Skeletal muscle satellite cell (primary cell): ENCODE measurements at regions not wholly inside any gene's neighbourhood (a gene's known extent, or its start where the extent isn't known, plus 50 kb on each side); places are given as distances from the start of the nearest gene placed in this dataset.
A peak's percentile ranks its signal among the peaks of the same experiment; 100 is the strongest.

Experiments used
- H3K27me3 ChIP-seq: 2 replicates; pipeline ENCODE4 v1.7.0; 2013; ENCODE audit warnings: low read length; ENCODE audit not compliant: control insufficient read depth, insufficient read depth
- H3K36me3 ChIP-seq: 2 replicates; pipeline ENCODE4 v1.7.0; 2013; ENCODE audit warnings: mild to moderate bottlenecking, control low read depth, low read length; ENCODE audit not compliant: insufficient read depth
- H3K4me1 ChIP-seq: 2 replicates; pipeline ENCODE4 v1.7.0; 2013; ENCODE audit warnings: low read length; ENCODE audit not compliant: control insufficient read depth, insufficient read depth
- H3K4me2 ChIP-seq: 2 replicates; pipeline ENCODE4 v1.7.0; 2013; ENCODE audit warnings: mild to moderate bottlenecking, low read length
- H3K4me3 ChIP-seq: 2 replicates; pipeline ENCODE4 v1.7.0; 2013; ENCODE audit warnings: low read length
- H3K9ac ChIP-seq: 2 replicates; pipeline ENCODE4 v1.7.0; 2013; ENCODE audit warnings: mild to moderate bottlenecking, low read depth, low read length, moderate library complexity
- H3K9me3 ChIP-seq: replicated peaks from 2 replicates; pipeline ENCODE4 v1.7.0; 2013; ENCODE audit warnings: mild to moderate bottlenecking, control low read depth, low read length

GRCh38 chr17:62880120-62880519 lies 72.0 kb upstream of the MARCHF10 start:
- Histone ChIP-seq H3K9me3 (no peaks in the 10 kb centered on the region), H3K4me1 (peaks cover 25% of the 10 kb centered on the region), H3K4me3 (no peak overlapping the region), H3K9ac (no peak overlapping the region), H3K27me3 (no peaks in the 10 kb centered on the region), H3K36me3 (no peaks in the 10 kb centered on the region), H3K4me2 (no peak overlapping the region)

DNA sequence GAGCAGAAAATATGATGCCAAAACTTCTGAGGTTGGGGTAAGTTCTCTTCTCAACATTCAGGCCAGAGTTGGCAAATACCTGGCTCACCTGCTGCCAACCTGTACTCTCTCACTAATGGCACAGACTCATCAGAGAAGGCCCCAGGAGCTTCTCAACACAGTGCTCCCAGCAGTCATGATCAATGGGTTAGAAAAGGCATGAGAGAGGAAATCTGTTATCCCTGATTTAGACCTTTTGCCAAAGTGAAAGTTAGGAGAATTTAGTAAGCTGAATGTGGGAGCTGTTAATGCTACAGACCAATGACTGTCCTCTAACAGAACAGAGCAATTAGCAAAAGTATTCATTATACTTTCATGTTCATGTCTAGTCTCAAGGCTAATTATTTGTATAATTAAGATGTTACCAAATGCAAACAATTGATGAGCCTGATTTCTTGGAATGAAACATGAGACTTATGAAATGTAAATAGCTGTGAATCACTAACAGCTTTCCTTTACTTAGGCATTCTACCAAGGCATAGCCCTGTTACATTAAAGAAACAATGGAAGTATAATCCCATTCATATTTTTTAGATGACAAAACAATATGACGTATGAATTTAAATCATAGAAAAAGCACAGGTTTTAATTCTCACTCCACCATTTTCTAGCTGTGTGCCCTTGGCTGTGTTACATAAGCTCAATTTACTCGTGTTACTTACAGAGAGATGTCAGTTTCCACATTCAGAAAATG lies 68.7 kb upstream of the MARCHF10 start:
- no peak overlapping the region for H3K4me3 ChIP-seq
- H3K9ac ChIP-seq = peak overlapping the region; percentile 41

GRCh38 chr17:62876063-62876462 lies 67.9 kb upstream of the MARCHF10 start:
- no peaks in the 10 kb centered on the region for H3K9me3 ChIP-seq
- no peak overlapping the region for H3K4me2 ChIP-seq
- no peaks in the 10 kb centered on the region for H3K36me3 ChIP-seq
- H3K4me3 ChIP-seq = no peak overlapping the region
- no peaks in the 10 kb centered on the region for H3K27me3 ChIP-seq
- H3K9ac ChIP-seq = peak overlapping the region; percentile 41
- H3K4me1 ChIP-seq = peaks cover 22% of the 10 kb centered on the region

More for the DNA sequence above, 68.7 kb upstream of the MARCHF10 start:
- Histone ChIP-seq H3K4me1 (peaks cover 22% of the 10 kb centered on the region), H3K27me3 (no peaks in the 10 kb centered on the region), H3K9me3 (no peaks in the 10 kb centered on the region), H3K36me3 (no peaks in the 10 kb centered on the region), H3K4me2 (peak overlapping the region; percentile 67)

DNA sequence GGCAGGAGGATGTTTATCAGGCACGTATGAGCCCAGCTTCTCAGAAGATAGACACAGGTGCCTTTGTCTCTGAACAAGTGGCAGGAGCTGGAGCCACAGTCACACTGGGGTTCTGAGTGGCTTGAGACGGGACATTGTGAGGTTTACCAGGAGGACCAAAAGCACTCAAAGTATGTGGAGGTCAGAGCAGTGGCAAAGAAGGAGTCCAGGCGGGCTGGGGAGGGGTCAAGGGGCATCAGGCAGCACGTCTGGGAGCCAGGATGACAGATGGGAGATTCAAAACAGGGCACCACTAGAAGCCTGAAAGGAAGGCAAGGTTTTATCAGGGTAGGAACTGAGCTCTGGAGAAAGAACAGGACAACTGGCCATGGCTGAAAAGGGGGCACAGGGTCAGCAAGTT lies 67.2 kb upstream of the MARCHF10 start:
- Histone ChIP-seq H3K9me3 (no peaks in the 10 kb centered on the region), H3K4me3 (no peak overlapping the region), H3K36me3 (no peaks in the 10 kb centered on the region), H3K4me1 (peaks cover 27% of the 10 kb centered on the region), H3K27me3 (no peaks in the 10 kb centered on the region), H3K9ac (no peak overlapping the region), H3K4me2 (no peak overlapping the region)

DNA sequence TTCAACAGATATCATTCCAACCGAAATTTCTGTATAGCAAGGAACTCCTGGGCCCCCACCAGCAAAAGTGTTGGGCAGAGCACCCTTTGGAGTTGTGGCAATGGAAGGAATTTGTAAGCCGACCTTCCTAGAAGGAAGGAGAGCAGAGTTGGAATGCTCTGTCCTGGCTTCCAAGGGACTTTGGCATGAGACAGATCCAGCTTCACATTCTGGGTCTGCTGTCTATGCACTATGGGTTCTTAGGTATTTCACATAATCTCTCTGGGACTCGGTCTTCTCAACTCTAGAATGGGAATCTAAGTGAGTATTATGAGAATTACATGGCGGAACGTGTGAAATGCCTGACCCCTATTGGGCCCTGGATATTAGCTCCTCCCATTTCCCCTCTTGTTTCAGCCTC lies 63.2 kb upstream of the MARCHF10 start:
- no peaks in the 10 kb centered on the region for H3K27me3 ChIP-seq
- no peaks in the 10 kb centered on the region for H3K36me3 ChIP-seq
- H3K4me2 ChIP-seq = no peak overlapping the region
- H3K4me1 ChIP-seq = peaks cover 17% of the 10 kb centered on the region
- no peak overlapping the region for H3K9ac ChIP-seq
- no peak overlapping the region for H3K4me3 ChIP-seq
- H3K9me3 ChIP-seq = no peaks in the 10 kb centered on the region

GRCh38 chr17:62870552-62870971 lies 62.4 kb upstream of the MARCHF10 start:
- H3K4me1 ChIP-seq = peaks cover 9% of the 10 kb centered on the region
- no peaks in the 10 kb centered on the region for H3K9me3 ChIP-seq
- H3K36me3 ChIP-seq = no peaks in the 10 kb centered on the region
- no peaks in the 10 kb centered on the region for H3K27me3 ChIP-seq
- H3K4me2 ChIP-seq = peak overlapping the region; percentile 40
- H3K9ac ChIP-seq = peak overlapping the region; percentile 8
- H3K4me3 ChIP-seq = no peak overlapping the region

DNA sequence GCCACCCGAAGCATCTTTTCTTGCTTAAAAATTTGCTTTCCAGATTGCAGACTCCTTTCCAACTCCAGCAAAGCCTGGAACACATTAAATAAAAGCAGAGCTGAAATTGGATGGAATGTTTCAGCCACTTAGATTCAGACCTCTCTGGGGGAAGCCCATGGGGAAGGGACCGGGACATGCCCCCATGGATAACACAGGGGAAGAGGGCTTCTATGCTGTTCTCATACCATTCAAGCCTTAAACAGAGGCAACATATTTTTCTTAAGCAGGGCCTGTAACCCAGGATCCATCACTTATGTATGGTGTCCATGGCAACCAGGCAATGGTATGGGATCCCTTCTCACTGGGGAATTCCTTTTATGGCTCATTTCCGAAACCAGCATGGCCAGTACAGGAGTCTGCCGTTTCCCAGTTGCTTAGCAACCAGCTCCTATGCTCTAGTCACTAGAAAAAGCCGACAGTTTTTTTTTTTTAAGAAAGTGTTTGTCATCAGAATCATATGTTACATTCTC lies 62.0 kb upstream of the MARCHF10 start:
- H3K9ac ChIP-seq = no peak overlapping the region
- H3K4me3 ChIP-seq = no peak overlapping the region
- H3K36me3 ChIP-seq = no peaks in the 10 kb centered on the region
- no peaks in the 10 kb centered on the region for H3K9me3 ChIP-seq
- no peaks in the 10 kb centered on the region for H3K27me3 ChIP-seq
- peaks cover 8% of the 10 kb centered on the region for H3K4me1 ChIP-seq
- H3K4me2 ChIP-seq = peak overlapping the region; percentile 40

- H3K4me1 ChIP-seq = peaks cover 8% of the 10 kb centered on the region
- no peak overlapping the region for H3K4me3 ChIP-seq
- no peaks in the 10 kb centered on the region for H3K36me3 ChIP-seq
- no peak overlapping the region for H3K9ac ChIP-seq
- H3K4me2 ChIP-seq = no peak overlapping the region
- no peaks in the 10 kb centered on the region for H3K9me3 ChIP-seq
- no peaks in the 10 kb centered on the region for H3K27me3 ChIP-seq
Observed at GRCh38 chr17:62868723-62869122, 60.6 kb upstream of the MARCHF10 start.

- Histone ChIP-seq H3K4me1 (peaks cover 8% of the 10 kb centered on the region), H3K4me3 (no peak overlapping the region), H3K9me3 (no peaks in the 10 kb centered on the region), H3K36me3 (no peaks in the 10 kb centered on the region), H3K4me2 (no peak overlapping the region), H3K9ac (no peak overlapping the region), H3K27me3 (no peaks in the 10 kb centered on the region)
Observed at GRCh38 chr17:62868008-62868407, 59.9 kb upstream of the MARCHF10 start.

GRCh38 chr17:62867303-62867702 lies 59.2 kb upstream of the MARCHF10 start:
- Histone ChIP-seq H3K9ac (no peak overlapping the region), H3K4me3 (no peak overlapping the region), H3K4me1 (peaks cover 8% of the 10 kb centered on the region), H3K9me3 (no peaks in the 10 kb centered on the region), H3K36me3 (no peaks in the 10 kb centered on the region), H3K27me3 (no peaks in the 10 kb centered on the region), H3K4me2 (no peak overlapping the region)

GRCh38 chr17:62866471-62866870 lies 58.4 kb upstream of the MARCHF10 start:
- no peak overlapping the region for H3K9ac ChIP-seq
- H3K27me3 ChIP-seq = no peaks in the 10 kb centered on the region
- H3K4me1 ChIP-seq = peaks cover 12% of the 10 kb centered on the region
- H3K36me3 ChIP-seq = no peaks in the 10 kb centered on the region
- no peak overlapping the region for H3K4me3 ChIP-seq
- H3K9me3 ChIP-seq = no peaks in the 10 kb centered on the region
- no peak overlapping the region for H3K4me2 ChIP-seq

GRCh38 chr17:62865586-62865985 lies 57.5 kb upstream of the MARCHF10 start:
- no peaks in the 10 kb centered on the region for H3K27me3 ChIP-seq
- peaks cover 10% of the 10 kb centered on the region for H3K4me1 ChIP-seq
- H3K4me3 ChIP-seq = no peak overlapping the region
- H3K36me3 ChIP-seq = no peaks in the 10 kb centered on the region
- H3K4me2 ChIP-seq = no peak overlapping the region
- H3K9me3 ChIP-seq = no peaks in the 10 kb centered on the region
- H3K9ac ChIP-seq = no peak overlapping the region
